Epithelial cell of proximal tubule (primary cell): ENCODE measurements at regions not wholly inside any gene's neighbourhood (a gene's known extent, or its start where the extent isn't known, plus 50 kb on each side); places are given as distances from the start of the nearest gene placed in this dataset.

Experiments
- DNase-seq: peaks from one replicate; pipeline ENCODE4 v3.0.0-alpha.2; 2011; ENCODE audit warnings: low read depth
- H3K4me3 ChIP-seq: 2 replicates; pipeline ENCODE4 v1.5.1; 2011; ENCODE audit warnings: low read depth, mild to moderate bottlenecking, low read length
- CTCF ChIP-seq: conservative IDR thresholded peaks from 2 replicates; pipeline ENCODE4 v1.5.1; 2012; ENCODE audit warnings: low read depth, mild to moderate bottlenecking, low read length

GRCh38 chr21:15367061-15367626, 302.3 kb upstream of the NRIP1 start:
- TF ChIP-seq CTCF, result no peak
- no peak for DNase-seq
- no peak overlapping the region for H3K4me3 ChIP-seq

GRCh38 chr21:15370462-15370975, 305.7 kb upstream of the NRIP1 start:
- no peak for DNase-seq
- no peak overlapping the region for H3K4me3 ChIP-seq
- no peak for TF ChIP-seq CTCF

GRCh38 chr21:15373941-15374340, 309.1 kb upstream of the NRIP1 start:
- no peak overlapping the region for H3K4me3 ChIP-seq
- TF ChIP-seq CTCF, result no peak
- DNase-seq, result no peak

- TF ChIP-seq CTCF, result no peak
- DNase-seq, result no peak
- no peak overlapping the region for H3K4me3 ChIP-seq
Observed at GRCh38 chr21:15379776-15380175, 315.0 kb upstream of the NRIP1 start.

- TF ChIP-seq CTCF, result no peak
- no peak overlapping the region for H3K4me3 ChIP-seq
- no peak for DNase-seq
Observed at GRCh38 chr21:15383588-15383987, 318.8 kb upstream of the NRIP1 start.

GRCh38 chr21:15390049-15390448, 325.2 kb upstream of the NRIP1 start:
- H3K4me3 ChIP-seq, result no peak overlapping the region
- no peak for TF ChIP-seq CTCF
- no peak for DNase-seq

- no peak overlapping the region for H3K4me3 ChIP-seq
- no peak for DNase-seq
- TF ChIP-seq CTCF, result no peak
Observed at GRCh38 chr21:15397258-15397657, 332.5 kb upstream of the NRIP1 start.
